Nucleus accumbens (tissue), 56 donors: ENCODE measurements at regions not wholly inside any gene's neighbourhood (a gene's known extent, or its start where the extent isn't known, plus 50 kb on each side); places are given as distances from the start of the nearest gene placed in this dataset.
"Not testable (repeated sequence)": the region's sequence is repeated elsewhere in the genome, so short reads cannot be mapped to it uniquely, and the experiment has no call there.

Source experiments
- DNase-seq, 56 donors: peaks; one replicate each; lab custom pipeline; 2025; lab: John Stamatoyannopoulos, UW

DNA sequence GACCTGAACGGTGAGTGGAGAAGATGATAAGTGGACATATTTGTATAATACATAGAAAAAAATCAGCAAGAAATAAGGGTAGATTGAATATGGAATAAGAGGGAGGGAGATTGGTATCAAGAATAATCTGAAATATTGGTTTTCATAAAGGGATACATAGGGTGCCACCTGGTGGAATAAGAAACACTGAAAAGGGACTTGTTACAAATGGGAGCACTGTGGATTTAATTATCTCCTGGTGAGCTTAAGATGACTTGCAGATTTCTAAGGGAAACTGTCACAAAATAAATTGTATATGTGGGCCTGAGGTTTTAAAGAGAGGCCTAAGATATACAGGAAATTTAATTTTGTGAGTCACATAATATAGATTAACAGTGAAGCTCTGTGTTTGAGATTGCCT, 1403.5 kb upstream of the CDH18 start:
- no peak for DNase-seq

DNA sequence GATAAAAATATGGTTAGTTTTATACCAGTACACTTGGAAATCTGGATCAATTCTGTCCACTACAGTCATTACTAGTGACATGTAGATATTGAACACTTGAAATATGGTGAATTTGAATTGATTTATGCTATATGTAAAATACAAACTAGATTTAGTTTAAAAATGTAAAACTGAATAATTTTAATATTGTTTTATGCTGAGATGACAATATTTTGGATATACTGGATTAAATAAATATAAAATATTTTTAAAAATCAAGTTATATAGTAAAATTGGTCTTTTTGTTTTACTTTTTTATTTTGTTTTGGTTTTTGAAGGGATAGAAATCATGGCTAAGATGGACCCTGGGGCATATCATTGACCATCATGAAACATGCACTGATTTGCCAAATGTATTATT, 1372.8 kb upstream of the CDH18 start:
- not testable (repeated sequence) for DNase-seq

DNA sequence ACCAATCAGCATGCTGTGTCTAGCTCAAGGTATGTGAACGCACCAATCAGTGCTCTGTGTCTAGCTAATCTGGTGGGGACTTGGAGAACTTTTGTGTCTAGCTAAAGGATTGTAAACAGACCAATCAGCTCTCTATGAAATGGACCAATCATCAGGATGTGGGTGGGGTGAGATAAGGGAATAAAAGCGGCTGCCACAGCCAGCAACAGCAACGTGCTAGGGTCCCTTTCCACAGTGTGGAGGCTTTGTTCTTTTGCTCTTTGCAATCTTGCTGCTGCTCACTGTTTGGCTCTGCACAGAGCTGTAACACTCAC, 1353.9 kb upstream of the CDH18 start:
- DNase-seq = peak in 1 of 56 donors; percentile 19

DNA sequence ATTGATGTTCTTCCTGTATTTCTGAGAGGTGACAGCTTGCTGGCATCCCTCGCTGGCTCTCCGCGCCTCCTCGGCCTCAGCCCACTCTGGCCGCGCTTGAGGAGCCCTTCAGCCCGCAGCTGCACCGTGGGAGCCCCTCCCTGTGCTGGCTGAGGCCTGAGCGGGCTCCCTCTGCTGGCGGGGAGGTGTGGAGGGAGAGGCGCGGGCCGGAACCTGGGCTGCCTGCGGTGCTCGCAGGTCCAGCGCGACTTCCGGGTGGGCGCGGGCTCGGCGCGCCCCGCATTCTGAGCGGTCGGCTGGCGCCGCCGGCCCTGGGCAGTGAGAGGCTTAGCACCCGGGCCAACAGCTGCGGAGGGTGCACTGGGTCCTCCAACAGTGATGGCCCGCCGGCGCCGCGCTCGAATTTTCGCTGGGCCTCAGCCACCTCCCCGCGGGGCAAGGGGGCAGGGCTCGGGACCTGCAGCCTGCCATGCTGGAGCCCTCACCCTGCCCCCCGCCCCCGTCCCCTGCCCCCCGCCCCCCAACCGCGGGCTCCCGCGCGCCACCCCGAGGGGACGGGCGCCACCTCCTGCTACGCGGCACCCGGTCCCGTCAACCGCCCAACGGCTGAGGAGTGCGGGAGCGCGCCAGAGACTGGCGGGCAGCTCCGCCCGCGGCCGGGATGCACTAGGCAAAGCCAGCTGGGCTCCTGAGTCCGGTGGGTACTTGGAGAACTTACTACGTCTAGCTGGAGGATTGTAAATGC, 1353.4 kb upstream of the CDH18 start:
- peak in 2 of 56 donors; percentile 33 to 34 for DNase-seq

DNA sequence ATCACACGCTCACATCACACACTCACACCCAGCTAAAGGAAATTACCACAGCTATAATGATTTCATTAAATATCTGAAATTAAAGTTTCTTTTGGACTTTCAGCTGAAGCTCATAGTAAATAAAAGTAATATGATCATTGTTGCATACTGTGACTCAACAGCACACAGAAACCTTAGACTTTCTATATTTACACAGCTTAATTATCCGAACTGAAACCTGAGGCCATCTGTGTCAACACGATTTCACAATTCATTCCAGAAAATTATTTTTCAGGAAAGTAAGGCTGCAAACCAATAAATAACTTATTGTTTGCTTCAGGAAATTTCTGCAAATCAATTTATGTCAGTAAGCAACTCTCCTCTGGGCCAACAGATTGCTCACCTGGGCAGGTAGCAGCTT, 1352.2 kb upstream of the CDH18 start:
- DNase-seq = not testable (repeated sequence)

DNA sequence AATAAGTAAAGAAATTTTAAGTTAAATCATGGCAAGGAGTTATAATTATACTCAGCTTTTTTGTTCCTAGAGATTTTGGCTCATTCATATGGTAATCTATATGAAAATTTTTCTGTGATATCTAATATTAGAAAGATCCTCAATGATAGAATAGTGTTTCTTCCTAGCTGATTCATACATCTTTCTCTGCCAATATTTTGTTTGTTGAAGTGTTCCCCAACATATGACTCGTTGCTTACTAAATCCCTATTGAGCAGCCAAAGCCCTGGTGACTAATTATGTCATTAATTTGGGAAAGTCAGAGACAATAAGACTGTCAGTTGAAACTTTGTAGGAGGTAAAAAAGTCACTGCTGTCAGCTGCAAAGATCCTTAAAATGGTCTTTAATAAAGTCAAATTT, 1348.5 kb upstream of the CDH18 start:
- DNase-seq = not testable (repeated sequence)

DNA sequence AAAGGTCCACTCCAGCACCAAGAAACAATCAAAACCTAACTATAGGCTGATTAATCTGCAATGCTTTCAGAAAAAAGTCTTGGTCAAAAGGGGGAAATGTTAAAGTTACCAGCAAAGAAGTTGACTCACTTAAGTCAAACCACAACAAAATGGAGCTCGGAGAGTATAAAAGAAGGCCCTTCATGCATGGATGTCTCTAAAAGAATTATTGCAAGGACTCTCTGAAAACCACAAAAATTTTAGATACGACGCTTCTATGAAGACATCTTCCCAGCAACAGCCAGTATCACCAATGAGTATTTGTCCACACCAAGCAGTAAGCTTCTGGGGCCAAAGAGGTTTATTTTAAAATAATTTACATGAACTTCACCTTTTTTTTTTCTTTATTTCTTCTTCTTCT, 1327.4 kb upstream of the CDH18 start:
- DNase-seq = not testable (repeated sequence)

DNA sequence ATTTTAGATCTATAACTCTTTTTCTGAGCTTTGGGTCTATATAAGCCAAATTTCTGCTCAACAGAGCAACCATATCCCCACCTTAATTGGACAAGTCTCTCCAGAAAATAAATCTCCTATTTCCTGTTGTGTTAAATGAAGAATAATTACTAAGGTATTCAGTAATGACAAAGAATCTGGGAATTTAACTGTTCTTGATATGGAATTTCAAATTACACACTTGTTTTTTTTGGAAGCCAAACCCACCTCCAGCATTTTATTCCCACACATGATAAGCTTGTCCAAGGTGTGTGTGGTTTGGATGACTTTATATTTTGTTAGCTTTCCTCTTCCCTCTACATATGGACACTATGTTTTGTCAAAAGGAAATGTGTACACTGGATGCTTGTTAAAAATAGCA, 1313.2 kb upstream of the CDH18 start:
- not testable (repeated sequence) for DNase-seq

DNA sequence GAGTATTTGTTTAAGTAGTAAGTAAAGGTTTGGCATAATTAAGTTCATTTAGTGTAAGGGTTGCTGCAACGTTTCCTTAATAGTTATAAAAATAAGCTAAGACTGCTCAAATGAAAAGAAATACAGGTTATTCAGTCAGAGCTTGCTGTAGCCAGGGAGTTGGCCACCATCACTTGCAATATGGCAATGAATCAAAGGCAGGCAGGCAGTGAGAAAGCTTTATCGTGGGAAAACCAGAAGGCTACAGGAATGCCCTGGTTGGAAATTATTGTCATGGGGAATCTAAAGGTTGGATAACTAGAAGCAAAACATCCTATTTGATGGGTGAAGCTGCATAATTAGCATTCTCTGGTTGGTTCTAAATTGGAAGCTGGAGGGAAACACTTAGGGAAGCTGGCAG, 1286.4 kb upstream of the CDH18 start:
- not testable (repeated sequence) for DNase-seq

DNA sequence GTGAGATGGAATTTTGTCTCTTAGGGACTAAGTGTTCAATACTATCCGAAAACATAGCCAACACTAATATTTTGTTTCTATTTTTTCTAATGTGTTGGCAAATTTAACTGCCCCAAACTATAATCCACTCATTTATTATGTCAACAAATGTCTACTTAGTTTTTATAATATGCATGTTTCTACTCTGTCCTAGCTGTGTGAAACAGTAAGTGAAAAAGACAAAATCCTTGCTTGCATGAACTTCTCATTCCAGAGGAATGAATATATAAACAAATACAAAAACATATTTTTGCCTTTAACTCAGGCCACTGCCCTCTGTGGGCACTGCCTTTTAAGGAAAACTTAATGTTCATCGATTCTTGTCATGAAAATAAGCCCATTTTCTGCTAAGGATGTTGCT, 1275.4 kb upstream of the CDH18 start:
- no peak for DNase-seq

DNA sequence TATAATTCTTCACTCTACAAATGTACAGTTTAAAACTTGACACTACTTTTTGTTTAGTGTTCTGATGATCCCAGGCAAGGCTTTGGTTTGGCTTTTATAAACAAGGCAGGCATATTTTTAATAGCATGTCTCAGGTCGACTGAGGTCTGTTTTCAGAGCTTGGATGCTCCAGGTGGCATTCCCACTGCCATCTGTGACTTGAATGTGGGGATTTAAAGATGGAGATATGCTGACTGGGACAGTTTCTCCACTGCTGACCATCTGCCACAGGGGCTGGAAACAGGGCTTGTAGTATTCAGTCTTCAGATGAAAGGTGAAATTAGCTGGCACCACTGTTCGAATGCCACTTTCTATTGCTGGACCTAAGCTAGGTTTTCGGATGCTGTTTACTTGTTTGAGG, 1266.2 kb upstream of the CDH18 start:
- no peak for DNase-seq

DNA sequence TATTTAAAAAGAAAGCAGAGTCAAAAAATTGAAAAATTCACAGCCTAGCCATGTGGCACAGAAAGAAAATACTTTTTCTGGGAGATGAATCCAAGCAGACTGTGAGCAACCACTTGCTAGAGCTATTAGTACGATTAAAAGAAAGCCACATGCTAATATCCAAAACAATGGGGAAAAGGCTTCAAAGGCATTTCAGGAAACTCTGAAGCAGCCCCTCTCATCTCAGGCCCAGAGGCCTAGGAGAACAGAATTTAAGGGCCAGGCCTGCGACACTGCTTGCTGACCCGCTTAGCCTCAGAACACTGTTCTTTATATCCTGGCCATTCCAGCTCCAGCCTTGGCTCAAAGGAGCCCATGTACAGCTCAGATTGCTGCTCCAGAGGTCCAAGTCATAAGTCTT, 1257.0 kb upstream of the CDH18 start:
- DNase-seq = no peak

DNA sequence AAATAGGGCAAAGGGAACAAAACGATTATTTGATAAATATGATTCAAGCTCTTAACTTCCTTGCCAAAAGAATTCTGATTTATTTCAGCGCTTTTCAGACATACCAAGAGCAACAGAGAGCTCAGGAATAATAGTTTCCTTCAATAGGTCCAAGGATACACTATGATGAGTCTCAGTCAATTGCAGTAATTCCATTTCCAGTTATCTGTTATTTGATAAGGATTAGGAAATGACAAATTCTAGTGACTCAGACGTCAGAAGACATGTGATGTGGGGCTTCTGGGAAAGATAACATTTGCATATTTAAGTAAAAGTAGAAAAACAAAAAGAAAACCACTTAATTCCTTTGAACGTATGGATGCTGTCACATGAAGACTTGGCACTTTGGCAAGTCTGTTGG, 1250.8 kb upstream of the CDH18 start:
- DNase-seq = no peak

DNA sequence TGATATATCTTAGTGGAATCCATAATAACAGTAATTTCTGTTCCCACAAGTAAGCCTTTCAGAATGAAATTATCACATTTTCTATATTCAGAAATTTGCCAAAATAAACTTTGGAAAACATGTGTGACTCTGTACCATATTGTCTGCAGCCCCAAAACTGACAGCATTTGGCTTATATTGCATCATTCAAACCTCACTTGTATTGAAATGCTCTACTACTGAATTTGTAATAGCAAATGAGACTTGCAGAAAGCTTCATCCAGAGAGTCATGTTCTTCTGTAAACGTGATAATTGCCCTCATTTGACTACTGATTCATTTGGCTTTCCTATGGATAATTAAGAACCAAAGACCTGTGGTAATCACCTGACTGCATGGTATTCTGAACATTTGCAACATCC, 1249.5 kb upstream of the CDH18 start:
- no peak for DNase-seq

DNA sequence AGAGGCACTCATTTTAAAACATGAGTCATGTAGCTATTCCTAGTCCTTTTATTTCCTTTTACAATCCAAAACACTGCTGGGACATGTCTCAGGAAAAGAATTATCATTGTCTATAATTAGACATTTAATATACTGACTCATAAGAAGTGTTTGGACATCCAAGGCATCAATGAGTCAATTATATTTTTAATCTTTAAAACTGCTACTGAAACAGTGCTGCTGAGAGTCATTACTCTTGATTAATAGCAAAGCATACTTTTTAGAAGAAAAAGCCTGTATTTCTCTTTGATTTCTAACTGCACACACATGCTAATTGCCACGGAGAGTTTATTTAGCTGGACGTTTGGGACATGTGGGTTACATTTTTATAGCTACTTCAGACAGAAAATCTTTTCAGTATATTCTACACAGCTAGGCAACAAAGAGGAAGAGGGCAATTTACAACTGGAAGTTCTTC, 1249.0 kb upstream of the CDH18 start:
- DNase-seq = no peak

DNA sequence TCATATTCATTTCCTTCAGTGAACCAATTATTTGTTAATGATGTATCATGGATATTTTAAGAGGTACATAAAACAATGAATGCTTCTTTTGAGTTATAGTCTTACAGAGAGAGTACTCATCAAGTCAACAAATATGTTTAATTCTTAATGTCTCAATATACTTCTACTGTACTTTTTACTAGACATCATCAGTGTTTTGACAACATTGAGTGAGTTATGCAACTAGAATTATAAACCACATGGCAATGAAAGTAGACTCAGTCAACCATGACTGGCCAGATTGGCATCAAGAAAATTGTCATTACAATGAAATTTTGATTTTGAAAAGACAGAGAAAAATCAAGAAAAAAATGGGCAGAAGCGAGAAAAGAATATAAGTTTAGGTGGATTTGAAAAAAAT, 1248.1 kb upstream of the CDH18 start:
- no peak for DNase-seq

DNA sequence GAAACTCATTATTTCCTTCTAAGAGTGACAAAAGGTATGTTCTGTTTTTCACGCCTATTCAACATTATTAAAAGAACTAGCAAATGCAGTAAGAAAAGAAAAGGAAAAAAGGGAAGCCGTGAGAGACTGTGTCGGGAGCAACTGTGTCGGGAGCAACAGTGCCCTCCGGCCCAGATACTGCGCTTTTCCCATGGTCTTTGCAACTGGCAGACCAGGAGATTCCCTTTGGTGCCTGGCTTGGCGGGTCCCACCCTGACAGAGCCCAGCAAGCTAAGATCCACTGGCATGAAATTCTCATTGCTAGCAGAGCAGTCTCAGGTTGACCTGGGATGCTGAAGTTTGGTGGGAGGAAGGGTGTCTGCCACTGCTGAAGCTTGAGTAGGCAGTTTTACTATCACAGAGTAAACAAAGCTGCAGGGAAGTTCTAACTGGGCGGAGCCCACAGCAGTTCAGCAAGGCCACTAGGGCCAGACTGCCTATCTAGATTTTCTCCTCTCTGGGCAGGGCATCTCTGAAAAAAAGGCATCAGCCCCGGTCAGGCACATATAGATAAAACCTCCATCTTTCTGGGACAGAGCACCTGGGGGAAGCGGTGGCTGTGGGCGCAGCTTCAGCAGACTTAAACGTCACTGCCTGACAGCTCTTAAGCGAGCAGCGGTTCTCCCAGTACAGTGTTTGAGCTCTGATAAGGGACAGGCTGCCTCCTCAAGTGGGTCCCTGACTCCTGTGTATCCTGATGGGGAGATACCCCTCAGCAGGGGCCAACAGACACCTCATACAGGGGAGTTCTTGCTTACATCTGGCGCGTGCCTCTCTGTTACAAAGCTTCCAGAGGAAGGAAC, 1237.4 kb upstream of the CDH18 start:
- no peak for DNase-seq

DNA sequence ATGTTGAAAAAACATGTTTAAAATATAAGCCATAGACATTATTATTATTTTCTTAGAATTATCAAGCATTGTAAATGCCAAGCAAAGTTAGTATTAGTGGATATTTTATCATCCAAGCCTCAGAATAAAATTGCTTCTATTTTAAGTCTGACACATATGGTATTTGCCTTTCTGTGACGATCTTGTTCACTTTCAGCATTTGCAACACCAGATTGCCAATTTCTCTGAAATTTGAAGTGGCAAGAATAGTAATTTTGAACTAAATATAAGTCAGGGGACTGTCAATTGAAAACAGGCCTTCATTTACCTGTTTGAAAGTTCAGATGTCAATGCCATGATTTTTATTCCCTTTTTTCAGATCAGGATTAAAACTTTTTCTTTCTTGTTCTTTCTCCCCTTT, 1233.6 kb upstream of the CDH18 start:
- no peak for DNase-seq

DNA sequence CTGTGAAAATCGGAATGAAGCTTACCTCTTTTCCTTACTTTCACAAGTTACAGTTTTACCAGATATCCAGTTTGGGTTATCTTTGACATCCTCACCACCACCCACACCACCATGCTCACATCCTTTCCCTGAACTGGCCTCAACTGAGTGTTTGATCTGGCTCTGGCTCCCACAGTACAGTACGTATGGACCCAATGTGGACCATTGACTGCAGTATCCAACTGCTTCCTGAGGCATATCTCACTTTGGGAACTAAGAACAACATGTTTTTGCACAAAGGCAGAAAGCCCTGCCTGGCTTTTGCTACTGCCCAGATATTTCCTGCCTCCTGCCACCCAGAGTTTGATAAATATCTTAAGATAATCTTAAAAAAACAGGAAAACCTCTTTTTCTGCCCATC, 1232.0 kb upstream of the CDH18 start:
- no peak for DNase-seq

DNA sequence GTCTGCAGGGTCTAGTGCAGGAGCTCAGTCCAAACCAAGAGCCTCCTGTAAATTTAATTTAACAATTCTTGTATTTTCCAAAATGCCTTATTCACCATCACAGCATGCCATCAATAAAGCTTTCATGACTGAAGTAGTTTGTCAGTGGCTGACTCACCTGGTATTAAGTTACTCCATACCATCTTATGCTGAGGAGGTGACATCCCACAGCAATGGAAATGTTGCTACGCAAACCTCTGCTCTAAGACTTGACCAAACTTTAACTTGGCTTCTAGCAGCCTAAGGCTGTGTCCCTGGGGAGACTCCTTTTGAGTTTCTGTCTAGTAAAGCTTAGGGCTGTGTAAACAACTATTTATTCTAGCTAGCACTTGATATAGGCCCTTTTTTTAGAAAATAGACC, 1231.3 kb upstream of the CDH18 start:
- DNase-seq = no peak

DNA sequence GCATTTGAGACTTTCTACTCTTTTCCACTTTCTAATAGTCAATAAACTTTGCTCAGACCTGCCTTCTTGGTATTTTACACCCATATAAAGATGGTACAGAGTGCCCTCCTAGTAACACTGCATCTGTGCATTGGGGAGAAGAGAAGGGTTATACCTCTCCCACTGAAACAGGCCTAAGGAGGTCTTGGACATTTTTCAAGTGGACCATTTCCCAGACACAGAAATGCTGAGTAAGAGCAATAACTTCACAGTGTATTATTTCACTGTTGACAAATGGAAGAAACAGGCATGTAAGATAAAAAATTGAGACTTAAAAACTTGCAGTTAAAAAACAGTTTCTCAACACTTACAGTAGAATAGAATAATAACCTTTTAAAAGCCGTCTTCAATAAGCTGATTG, 1224.0 kb upstream of the CDH18 start:
- no peak for DNase-seq

DNA sequence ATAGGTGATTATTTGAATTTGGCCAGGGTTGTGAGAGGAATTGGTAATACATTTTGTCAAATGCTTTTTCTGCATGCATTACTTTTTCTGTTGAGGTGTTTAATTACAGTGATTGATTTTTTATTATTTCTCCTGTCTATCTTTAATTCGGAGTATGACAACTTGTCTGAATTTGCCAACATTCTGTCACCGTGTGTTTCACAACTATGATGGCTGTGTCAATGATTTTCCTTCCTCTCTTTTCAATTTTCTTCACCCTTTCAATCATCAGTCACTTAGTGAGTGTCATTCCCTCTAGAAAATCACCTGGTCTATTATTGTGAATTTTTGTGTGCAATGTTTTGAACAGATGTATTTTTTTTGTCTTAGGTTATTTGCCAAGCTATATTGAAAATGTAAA, 1221.4 kb upstream of the CDH18 start:
- DNase-seq = no peak
